ENCODE measurements at regions not wholly inside any gene's neighbourhood (a gene's known extent, or its start where the extent isn't known, plus 50 kb on each side); places are given as distances from the start of the nearest gene placed in this dataset.
A peak's percentile ranks its signal among the peaks of the same experiment; 100 is the strongest.

- DNase-seq, result no peak
Measured at GRCh38 chr11:92623055-92623454, 346.4 kb upstream of the MTNR1B start.

GRCh38 chr11:92625894-92626293 is 343.6 kb upstream of the MTNR1B start:
- DNase-seq, result no peak

- DNase-seq, result no peak
Measured at GRCh38 chr11:92626624-92627023, 342.8 kb upstream of the MTNR1B start.

GRCh38 chr11:92627615-92628256 is 341.7 kb upstream of the MTNR1B start:
- DNase-seq, result no peak

GRCh38 chr11:92628401-92629292 is 340.8 kb upstream of the MTNR1B start:
- DNase-seq, result no peak

GRCh38 chr11:92632495-92632894 is 337.0 kb upstream of the MTNR1B start:
- no peak for DNase-seq

- DNase-seq, result no peak
Measured at GRCh38 chr11:92633820-92634219, 335.6 kb upstream of the MTNR1B start.

- DNase-seq, result no peak
Measured at GRCh38 chr11:92636543-92637188, 332.8 kb upstream of the MTNR1B start.

- DNase-seq, result no peak
Measured at GRCh38 chr11:92638678-92639077, 330.8 kb upstream of the MTNR1B start.

GRCh38 chr11:92642177-92642931 is 327.1 kb upstream of the MTNR1B start:
- DNase-seq, result no peak

GRCh38 chr11:92643827-92644226 is 325.6 kb upstream of the MTNR1B start:
- no peak for DNase-seq

GRCh38 chr11:92644595-92645445 is 324.6 kb upstream of the MTNR1B start:
- DNase-seq, result no peak

GRCh38 chr11:92651159-92651558 is 318.3 kb upstream of the MTNR1B start:
- DNase-seq, result no peak

GRCh38 chr11:92653454-92653853 is 316.0 kb upstream of the MTNR1B start:
- no peak for DNase-seq

- DNase-seq, result no peak
Measured at GRCh38 chr11:92656783-92657182, 312.7 kb upstream of the MTNR1B start.

GRCh38 chr11:92657226-92657625 is 312.2 kb upstream of the MTNR1B start:
- DNase-seq, result no peak

GRCh38 chr11:92658733-92659132 is 310.7 kb upstream of the MTNR1B start:
- DNase-seq, result no peak

- no peak for DNase-seq
Measured at GRCh38 chr11:92659793-92660192, 309.7 kb upstream of the MTNR1B start.

- DNase-seq, result peak; percentile 18
Measured at GRCh38 chr11:92662601-92663360, 306.7 kb upstream of the MTNR1B start.

- no peak for DNase-seq
Measured at GRCh38 chr11:92663539-92663938, 305.9 kb upstream of the MTNR1B start.

Measured in left kidney (tissue), 1 donor.